ENCODE measurements at regions not wholly inside any gene's neighbourhood (a gene's known extent, or its start where the extent isn't known, plus 50 kb on each side); places are given as distances from the start of the nearest gene placed in this dataset.

DNA sequence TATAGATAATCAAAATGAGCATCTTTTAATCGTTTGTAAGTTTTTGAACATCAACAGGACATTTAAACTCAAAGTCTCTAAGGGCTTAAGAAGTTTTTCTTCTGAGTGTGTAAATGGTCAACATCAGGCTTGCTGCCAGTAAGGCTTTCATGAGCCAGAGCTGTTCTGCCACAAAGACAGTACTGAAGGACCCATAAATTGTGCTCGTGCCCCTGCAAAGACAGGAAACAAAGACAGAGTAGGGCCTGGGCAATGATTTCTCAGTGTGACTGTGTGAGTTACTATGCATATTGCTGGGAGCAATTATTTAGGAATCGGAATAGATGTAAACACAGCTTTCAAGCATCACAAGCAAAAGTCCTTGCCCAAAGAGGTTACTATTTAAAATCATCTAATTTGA lies 300.0 kb downstream of the IDS start:
- no peak for TF ChIP-seq CTCF (IDR thresholded peaks at IDR 0.05 in 4 of 5, conservative IDR thresholded peaks at IDR 0.05 in 1 of 5)
- no peak for TF ChIP-seq POLR2A (IDR thresholded peaks at IDR 0.05)

All from gastrocnemius medialis (tissue), 4 donors.